DOHH2 (cell line): ENCODE measurements at regions not wholly inside any gene's neighbourhood (a gene's known extent, or its start where the extent isn't known, plus 50 kb on each side); places are given as distances from the start of the nearest gene placed in this dataset.

ENCODE experiments used
- CTCF ChIP-seq: fragments of 200-600 bp; sonication (generic); IDR thresholded peaks from one replicate; pipeline ENCODE4 v1.5.1; 2014; ENCODE audit warnings: antibody characterized with exemption, mild to moderate bottlenecking, low read depth, low read length; ENCODE audit not compliant: poor library complexity, severe bottlenecking
- EZH2phosphoT487 ChIP-seq: fragments of 200-600 bp; sonication (generic); IDR thresholded peaks from 2 replicates; pipeline ENCODE4 v1.6.1; 2017; ENCODE audit warnings: borderline replicate concordance, mild to moderate bottlenecking, antibody characterized with exemption, low read length, moderate library complexity, mixed read lengths

GRCh38 chr1:110750562-110750961, 75.8 kb upstream of the KCNA3 start:
- no peak for TF ChIP-seq CTCF
- no peak for TF ChIP-seq EZH2phosphoT487
